Keratinocyte (primary cell): ENCODE measurements at regions not wholly inside any gene's neighbourhood (a gene's known extent, or its start where the extent isn't known, plus 50 kb on each side); places are given as distances from the start of the nearest gene placed in this dataset.

ENCODE experiments used
- DNase-seq: peaks from one replicate; pipeline ENCODE4 v3.0.0-alpha.2; 2011; ENCODE audit warnings: low read depth, missing footprints, low spot score
- FAIRE-seq: peaks from 2 replicates; lab custom pipeline; 2011; peaks lifted over from hg19 to GRCh38; lab: Jason Lieb, UNC
- H2AFZ ChIP-seq: 2 replicates; pipeline ENCODE4 v1.6.0; 2012; ENCODE audit warnings: low read length, control low read depth, inconsistent platforms; ENCODE audit not compliant: control insufficient read depth
- H3K27ac ChIP-seq: 2 replicates; pipeline ENCODE4 v1.5.1; 2011; ENCODE audit warnings: low read length; ENCODE audit not compliant: control insufficient read depth, insufficient read depth
- H3K27me3 ChIP-seq: 3 replicates; pipeline ENCODE4 v1.6.0; 2011; ENCODE audit warnings: low read length; ENCODE audit not compliant: control insufficient read depth, insufficient read depth; ENCODE audit errors: extremely low read depth
- H3K36me3 ChIP-seq, 2 experiments: 2 replicates in 1 of 2; 3 replicates in 1 of 2; pipeline ENCODE4 v1.5.1; 2011; ENCODE audit warnings: low read length in 2 of 2, mild to moderate bottlenecking in 1 of 2; ENCODE audit not compliant: control insufficient read depth in 2 of 2, insufficient read depth in 2 of 2; ENCODE audit errors: extremely low read depth in 1 of 2
- H3K4me1 ChIP-seq: 3 replicates; pipeline ENCODE4 v1.5.1; 2011; ENCODE audit warnings: low read length; ENCODE audit not compliant: control insufficient read depth, insufficient read depth; ENCODE audit errors: extremely low read depth
- H3K4me2 ChIP-seq: 3 replicates; pipeline ENCODE4 v1.6.0; 2011; ENCODE audit warnings: low read depth, low read length; ENCODE audit not compliant: control insufficient read depth, insufficient read depth; ENCODE audit errors: extremely low read depth
- H3K4me3 ChIP-seq, 3 experiments: fragments of 200-600 bp in 1 of 3; sonication (generic) in 1 of 3; 2 replicates in 2 of 3; 3 replicates in 1 of 3; pipeline ENCODE4 v1.5.1; 2011 to 2016; ENCODE audit warnings: low read length in 3 of 3, mild to moderate bottlenecking in 3 of 3, control low read depth in 2 of 3, inconsistent platforms in 1 of 3, low read depth in 1 of 3, mixed read lengths in 1 of 3, mixed run types in 1 of 3, moderate library complexity in 1 of 3; ENCODE audit not compliant: control insufficient read depth in 2 of 3, insufficient read depth in 2 of 3; ENCODE audit errors: extremely low read depth in 1 of 3
- H3K79me2 ChIP-seq: 2 replicates; pipeline ENCODE4 v1.6.0; 2012; ENCODE audit warnings: low read length; ENCODE audit not compliant: control insufficient read depth, insufficient read depth
- H3K9ac ChIP-seq: 3 replicates; pipeline ENCODE4 v1.6.0; 2011; ENCODE audit warnings: low read length; ENCODE audit not compliant: control insufficient read depth, insufficient read depth; ENCODE audit errors: extremely low read depth
- H3K9me1 ChIP-seq: 3 replicates; pipeline ENCODE4 v1.6.0; 2011; ENCODE audit warnings: low read length; ENCODE audit not compliant: control insufficient read depth, insufficient read depth; ENCODE audit errors: extremely low read depth
- H3K9me3 ChIP-seq: 2 replicates; pipeline ENCODE4 v1.5.1; 2012; ENCODE audit warnings: low read depth, low read length; ENCODE audit not compliant: control insufficient read depth
- H4K20me1 ChIP-seq: 3 replicates; pipeline ENCODE4 v1.6.0; 2011; ENCODE audit warnings: low read length; ENCODE audit not compliant: control insufficient read depth, insufficient read depth; ENCODE audit errors: extremely low read depth
- EZH2 ChIP-seq: IDR thresholded peaks from one replicate; pipeline ENCODE4 v1.6.1; 2012; ENCODE audit warnings: inconsistent platforms, mild to moderate bottlenecking, low read length, moderate library complexity
- dilution Hi-C: fragments of 300-500 bp; cut with MboI; formaldehyde crosslinking; loops from one replicate; pipeline ENCODE4 v1.7.0; 2020; ENCODE audit warnings: low sequenced_read_pairs; ENCODE audit not compliant: extremely low pct_ligation_motif_present
- small RNA-seq, 3 experiments: library from RNA; depleted of rRNA; stranded (forward); fragments of <200 nt; gene quantifications; one replicate each; pipeline ENCODE3, GENCODE V24; 2012; ENCODE audit warnings: low read depth in 3 of 3, low replicate concordance in 1 of 3; ENCODE audit not compliant: insufficient read length in 3 of 3
- TF ChIP-seq, protein P1 (sequence below), 3 experiments: IDR thresholded peaks in 1 of 3; conservative IDR thresholded peaks in 1 of 3; optimal IDR thresholded peaks in 1 of 3; 2 replicates in 2 of 3; 3 replicates in 1 of 3; pipeline versions ENCODE3 to v1.5.1; 2011; ENCODE audit warnings: low read length in 3 of 3, mild to moderate bottlenecking in 3 of 3, moderate library complexity in 2 of 3, control low read depth in 1 of 3, inconsistent platforms in 1 of 3; ENCODE audit not compliant: insufficient read depth in 2 of 3; ENCODE audit errors: extremely low read depth in 1 of 3

DNA sequence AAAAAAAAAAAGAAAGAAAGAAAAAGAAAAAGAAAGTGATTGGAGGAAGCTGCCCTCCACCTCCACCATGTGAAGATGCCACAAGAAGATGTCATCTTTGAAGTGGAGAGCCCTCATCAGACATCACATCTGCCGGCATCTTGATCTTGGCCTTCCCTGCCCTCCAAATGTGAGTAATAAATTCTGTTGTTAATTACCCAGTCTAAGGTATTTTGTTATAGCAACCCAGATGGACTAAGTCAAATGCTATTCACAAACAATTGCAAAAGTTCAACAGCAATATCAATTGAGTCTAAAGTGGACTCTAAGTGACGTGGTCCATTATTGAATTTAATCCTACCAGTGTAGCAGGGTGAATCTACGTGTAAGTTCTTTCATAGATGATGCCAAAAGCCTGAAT, 55.9 kb upstream of the NUP160 start:
- Histone ChIP-seq H3K4me3 (no peak overlapping the region), H3K9ac (no peak overlapping the region), H2AFZ (no peak overlapping the region), H3K4me2 (no peak overlapping the region), H3K79me2 (no peaks in the 10 kb centered on the region), H3K27ac (no peak overlapping the region), H3K9me1 (no peaks in the 10 kb centered on the region), H3K36me3 (no peaks in the 10 kb centered on the region), H4K20me1 (no peaks in the 10 kb centered on the region), H3K27me3 (no peaks in the 10 kb centered on the region), H3K4me1 (no peaks in the 10 kb centered on the region), H3K9me3 (no peaks in the 10 kb centered on the region)
- no peak for DNase-seq
- no peak for TF ChIP-seq EZH2
- TF ChIP-seq, protein P1, sequence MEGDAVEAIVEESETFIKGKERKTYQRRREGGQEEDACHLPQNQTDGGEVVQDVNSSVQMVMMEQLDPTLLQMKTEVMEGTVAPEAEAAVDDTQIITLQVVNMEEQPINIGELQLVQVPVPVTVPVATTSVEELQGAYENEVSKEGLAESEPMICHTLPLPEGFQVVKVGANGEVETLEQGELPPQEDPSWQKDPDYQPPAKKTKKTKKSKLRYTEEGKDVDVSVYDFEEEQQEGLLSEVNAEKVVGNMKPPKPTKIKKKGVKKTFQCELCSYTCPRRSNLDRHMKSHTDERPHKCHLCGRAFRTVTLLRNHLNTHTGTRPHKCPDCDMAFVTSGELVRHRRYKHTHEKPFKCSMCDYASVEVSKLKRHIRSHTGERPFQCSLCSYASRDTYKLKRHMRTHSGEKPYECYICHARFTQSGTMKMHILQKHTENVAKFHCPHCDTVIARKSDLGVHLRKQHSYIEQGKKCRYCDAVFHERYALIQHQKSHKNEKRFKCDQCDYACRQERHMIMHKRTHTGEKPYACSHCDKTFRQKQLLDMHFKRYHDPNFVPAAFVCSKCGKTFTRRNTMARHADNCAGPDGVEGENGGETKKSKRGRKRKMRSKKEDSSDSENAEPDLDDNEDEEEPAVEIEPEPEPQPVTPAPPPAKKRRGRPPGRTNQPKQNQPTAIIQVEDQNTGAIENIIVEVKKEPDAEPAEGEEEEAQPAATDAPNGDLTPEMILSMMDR (optimal IDR thresholded peaks at IDR 0.05 in 1 of 3, IDR thresholded peaks at IDR 0.05 in 1 of 3, conservative IDR thresholded peaks at IDR 0.05 in 1 of 3; ENCODE audit: extremely low read depth in 1 of 3, insufficient read depth in 2 of 3, low read length in 3 of 3) = no peak
- dilution Hi-C loops = no loop called here
- FAIRE-seq = no peak

- Histone ChIP-seq H3K4me1 (no peaks in the 10 kb centered on the region), H3K9ac (no peak overlapping the region), H3K79me2 (no peaks in the 10 kb centered on the region), H4K20me1 (no peaks in the 10 kb centered on the region), H3K9me3 (no peaks in the 10 kb centered on the region), H3K4me2 (no peak overlapping the region), H3K4me3 (no peak overlapping the region), H3K27ac (no peak overlapping the region), H3K9me1 (no peaks in the 10 kb centered on the region), H2AFZ (no peak overlapping the region), H3K36me3 (no peaks in the 10 kb centered on the region), H3K27me3 (no peaks in the 10 kb centered on the region)
- TF ChIP-seq, protein P1 (optimal IDR thresholded peaks at IDR 0.05 in 1 of 3, IDR thresholded peaks at IDR 0.05 in 1 of 3, conservative IDR thresholded peaks at IDR 0.05 in 1 of 3; ENCODE audit: extremely low read depth in 1 of 3, insufficient read depth in 2 of 3, low read length in 3 of 3) = no peak
- no peak for TF ChIP-seq EZH2
- dilution Hi-C loops = no loop called here
- DNase-seq (no peak), FAIRE-seq (no peak)
Observed at GRCh38 chr11:47899801-47900200, 51.7 kb upstream of the NUP160 start.

Small RNA genes lying in the stretch of these regions (small RNA-seq; reads per million reads assigned to genes)
- 0 reads per million in 3 experiments for gene AC023232.1
